RWPE2 (cell line): ENCODE measurements at regions not wholly inside any gene's neighbourhood (a gene's known extent, or its start where the extent isn't known, plus 50 kb on each side); places are given as distances from the start of the nearest gene placed in this dataset.

Experiments
- ATAC-seq: fragments of 200-7000 bp; cut with Tn5 transposase; 3 replicates; pipeline ENCODE4 v1.9.1; 2021; ENCODE audit warnings: low read depth
- DNase-seq: peaks from one replicate; pipeline ENCODE4 v3.0.0-alpha.2; 2020; ENCODE audit warnings: low spot score
- H3K27ac ChIP-seq: fragments of 450-650 bp; 2 replicates; pipeline ENCODE4 v1.5.1; 2017; ENCODE audit warnings: mild to moderate bottlenecking; ENCODE audit not compliant: poor library complexity, severe bottlenecking
- H3K27me3 ChIP-seq: fragments of 250-450 bp; sonication (Bioruptor Pico); 2 replicates; pipeline ENCODE4 v1.5.1; 2021; ENCODE audit warnings: mild to moderate bottlenecking, moderate library complexity; ENCODE audit not compliant: insufficient read depth, poor library complexity, severe bottlenecking
- H3K36me3 ChIP-seq: fragments of 250-450 bp; sonication (Bioruptor Pico); 2 replicates; pipeline ENCODE4 v1.5.1; 2020; ENCODE audit warnings: low read depth, mild to moderate bottlenecking, moderate library complexity
- H3K4me1 ChIP-seq: fragments of 250-450 bp; sonication (Bioruptor Pico); 2 replicates; pipeline ENCODE4 v1.5.1; 2021; ENCODE audit warnings: mild to moderate bottlenecking, moderate library complexity; ENCODE audit not compliant: insufficient read depth, poor library complexity, severe bottlenecking
- H3K4me3 ChIP-seq: fragments of 250-450 bp; sonication (Bioruptor Pico); 2 replicates; pipeline ENCODE4 v1.5.1; 2021; ENCODE audit warnings: mild to moderate bottlenecking, moderate library complexity; ENCODE audit not compliant: severe bottlenecking
- H3K9me3 ChIP-seq: fragments of 250-450 bp; sonication (Bioruptor Pico); 2 replicates; pipeline ENCODE4 v1.5.1; 2021; ENCODE audit warnings: mild to moderate bottlenecking, moderate library complexity; ENCODE audit not compliant: severe bottlenecking
- CTCF ChIP-seq: fragments of 450-650 bp; IDR thresholded peaks from one replicate; pipeline ENCODE4 v1.5.1; 2017; ENCODE audit warnings: mild to moderate bottlenecking, moderate library complexity; ENCODE audit not compliant: poor library complexity, severe bottlenecking

GRCh38 chr2:36238106-36238505 lies 117.5 kb upstream of the CRIM1 start:
- DNase-seq: no peak

GRCh38 chr2:36235882-36236281 lies 119.7 kb upstream of the CRIM1 start:
- DNase-seq (no peak), ATAC-seq (no peak)
- Histone ChIP-seq H3K27ac (no peak overlapping the region), H3K36me3 (no peaks in the 10 kb centered on the region), H3K27me3 (peaks cover 3% of the 10 kb centered on the region), H3K4me1 (no peaks in the 10 kb centered on the region), H3K4me3 (no peak overlapping the region), H3K9me3 (no peaks in the 10 kb centered on the region)
- no peak for TF ChIP-seq CTCF

More at GRCh38 chr2:36238106-36238505, 117.5 kb upstream of the CRIM1 start:
- no peak overlapping the region for H3K4me3 ChIP-seq
- H3K27me3 ChIP-seq: no peaks in the 10 kb centered on the region
- no peaks in the 10 kb centered on the region for H3K9me3 ChIP-seq
- no peaks in the 10 kb centered on the region for H3K36me3 ChIP-seq
- no peak for ATAC-seq
- H3K27ac ChIP-seq: no peak overlapping the region
- TF ChIP-seq CTCF: no peak
- H3K4me1 ChIP-seq: no peaks in the 10 kb centered on the region

- no peak overlapping the region for H3K27ac ChIP-seq
- no peaks in the 10 kb centered on the region for H3K9me3 ChIP-seq
- H3K4me1 ChIP-seq: no peaks in the 10 kb centered on the region
- H3K4me3 ChIP-seq: no peak overlapping the region
- H3K27me3 ChIP-seq: peaks cover 3% of the 10 kb centered on the region
- H3K36me3 ChIP-seq: no peaks in the 10 kb centered on the region
- ATAC-seq (no peak), DNase-seq (no peak)
- TF ChIP-seq CTCF: no peak
Measured at GRCh38 chr2:36235426-36235825, 120.2 kb upstream of the CRIM1 start.

GRCh38 chr2:36223259-36223658 lies 132.3 kb upstream of the CRIM1 start:
- Histone ChIP-seq H3K27me3 (peaks cover 34% of the 10 kb centered on the region), H3K9me3 (peaks cover 2% of the 10 kb centered on the region), H3K27ac (no peak overlapping the region), H3K4me3 (no peak overlapping the region), H3K4me1 (no peaks in the 10 kb centered on the region), H3K36me3 (no peaks in the 10 kb centered on the region)
- no peak for ATAC-seq
- DNase-seq: no peak
- no peak for TF ChIP-seq CTCF

- TF ChIP-seq CTCF: no peak
- Histone ChIP-seq H3K36me3 (no peaks in the 10 kb centered on the region), H3K4me3 (no peak overlapping the region), H3K4me1 (no peaks in the 10 kb centered on the region), H3K27me3 (peaks cover 34% of the 10 kb centered on the region), H3K9me3 (peaks cover 2% of the 10 kb centered on the region), H3K27ac (no peak overlapping the region)
- no peak for DNase-seq
- ATAC-seq: no peak
Measured at GRCh38 chr2:36222485-36222884, 133.1 kb upstream of the CRIM1 start.
